Dedifferentiated amniotic fluid mesenchymal stem cell (primary cell): ENCODE measurements at regions not wholly inside any gene's neighbourhood (a gene's known extent, or its start where the extent isn't known, plus 50 kb on each side); places are given as distances from the start of the nearest gene placed in this dataset.
"Not testable (repeated sequence)": the region's sequence is repeated elsewhere in the genome, so short reads cannot be mapped to it uniquely, and the experiment has no call there.

ENCODE experiments used
- DNase-seq: peaks from one replicate; pipeline ENCODE4 v3.0.0-alpha.2; 2016; ENCODE audit errors: extremely low spot score

DNA sequence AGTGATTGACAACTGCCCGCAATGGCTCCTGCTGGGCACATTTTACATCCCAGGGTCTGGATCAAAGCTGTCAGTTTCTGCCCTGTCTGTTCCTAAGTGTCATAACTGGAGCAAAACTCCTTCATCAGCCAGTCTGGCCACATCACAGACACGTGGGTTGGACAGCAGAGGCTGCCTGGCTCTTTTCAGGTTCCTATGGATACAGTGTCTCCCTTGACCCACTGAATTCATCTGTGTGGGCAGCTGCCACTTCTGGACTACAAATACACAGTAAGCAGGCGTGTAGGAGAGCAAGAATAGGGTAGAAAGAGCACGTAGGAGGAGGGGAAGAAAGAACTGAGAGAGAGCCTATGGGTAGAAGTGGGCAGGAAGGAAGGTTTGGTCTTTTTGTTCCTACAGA is 238.0 kb downstream of the ENC1 start:
- no peak for DNase-seq

DNA sequence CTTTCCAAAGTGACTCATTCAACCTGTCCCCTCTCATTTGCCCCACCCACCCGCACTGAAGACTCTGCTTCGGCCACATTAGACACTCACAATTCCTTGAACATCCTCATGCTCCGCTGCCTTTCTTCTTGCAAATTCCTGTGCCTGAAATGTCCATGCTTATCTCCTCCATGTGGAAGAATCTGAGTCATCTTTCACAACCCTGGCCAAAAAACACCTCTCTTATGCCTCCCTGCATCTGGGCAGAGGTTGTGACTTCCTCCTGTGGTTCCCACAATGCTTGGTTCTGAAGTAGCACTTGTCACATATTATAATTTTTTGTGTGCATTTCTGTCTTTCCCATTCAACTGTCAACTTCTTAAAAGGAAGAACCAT is 238.6 kb downstream of the ENC1 start:
- no peak for DNase-seq

DNA sequence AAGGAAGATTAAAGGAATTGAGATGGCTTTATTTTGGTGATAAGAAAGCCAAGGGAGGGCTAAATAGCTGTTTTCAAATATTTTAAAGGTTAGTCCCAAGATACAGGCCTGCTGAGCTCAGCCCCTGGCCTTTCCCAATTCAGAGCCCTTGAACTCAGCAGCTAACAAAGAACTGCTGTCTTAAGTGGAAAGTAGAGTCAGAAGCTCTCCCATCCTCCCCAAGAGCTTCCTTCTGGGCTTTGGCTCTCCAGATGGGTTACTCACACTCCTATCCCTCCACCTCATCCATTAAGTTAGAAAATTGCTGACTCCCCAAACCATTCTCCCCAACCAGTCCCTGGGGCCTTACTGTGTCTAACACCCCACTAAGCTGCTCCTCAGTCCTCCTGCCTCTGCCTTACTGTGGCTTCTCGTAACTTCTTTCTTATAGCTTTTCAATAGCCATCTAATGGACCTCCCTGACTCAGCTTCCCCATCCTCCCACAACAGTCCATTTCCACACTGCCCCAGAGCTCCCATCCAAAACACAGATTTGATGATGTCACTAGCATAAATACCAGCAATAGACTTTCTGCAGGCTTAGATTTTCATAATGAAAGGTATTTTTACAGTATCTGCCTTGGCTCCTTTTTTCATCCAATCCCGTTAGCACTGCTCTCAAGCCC is 239.1 kb downstream of the ENC1 start:
- no peak for DNase-seq

DNA sequence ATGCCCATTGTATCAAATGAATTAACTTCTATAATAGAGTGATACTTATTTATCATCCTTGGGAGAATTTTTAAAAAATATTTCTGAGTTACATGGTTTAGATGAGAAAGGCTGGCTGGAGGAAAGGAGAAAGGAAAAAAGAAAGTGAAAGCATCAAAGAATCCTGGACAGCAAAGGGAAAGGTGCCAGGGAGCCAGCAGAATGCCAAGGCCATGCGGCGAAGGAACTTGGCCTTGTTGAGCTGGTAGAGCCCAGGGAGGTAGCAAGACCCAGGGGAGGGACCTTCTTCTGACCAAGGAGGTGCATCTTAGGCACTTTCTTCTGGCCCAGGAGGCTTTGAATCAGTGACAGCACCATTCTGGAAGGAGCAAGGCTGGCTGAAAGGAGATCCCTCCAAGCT is 240.5 kb downstream of the ENC1 start:
- no peak for DNase-seq

DNA sequence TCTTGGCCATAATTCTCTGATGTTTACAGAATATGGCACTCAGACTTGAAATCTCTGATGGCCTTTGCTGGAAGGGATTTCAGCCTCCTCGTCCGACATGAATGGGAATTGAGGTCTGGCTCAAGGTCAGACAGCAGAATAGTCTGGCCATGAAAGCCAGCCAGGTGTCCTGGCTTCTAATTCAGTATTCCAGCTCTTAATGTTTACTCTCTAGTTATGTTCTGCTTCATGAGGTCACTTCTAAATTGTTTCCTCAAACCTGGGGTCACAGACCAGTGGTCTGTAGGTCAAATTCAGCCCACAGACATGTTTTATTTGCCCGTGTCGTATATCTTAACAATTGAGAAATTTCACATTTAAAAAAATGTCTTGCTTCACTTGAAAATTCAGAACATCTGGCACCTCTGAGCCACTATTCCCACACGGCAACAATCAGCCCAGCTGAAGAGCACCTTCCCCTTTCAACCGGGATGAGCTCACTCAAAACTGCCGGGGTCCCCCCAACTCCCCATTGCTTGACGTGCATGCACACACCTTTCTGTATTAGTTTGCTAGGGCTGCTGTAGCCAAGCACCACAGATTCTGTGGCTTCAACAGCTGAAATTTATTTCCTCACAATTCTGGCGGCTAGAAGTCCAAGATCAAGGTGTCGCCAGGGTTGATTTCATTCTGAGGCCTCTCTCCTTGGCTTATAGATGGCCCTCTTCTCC is 243.5 kb downstream of the ENC1 start:
- no peak for DNase-seq

DNA sequence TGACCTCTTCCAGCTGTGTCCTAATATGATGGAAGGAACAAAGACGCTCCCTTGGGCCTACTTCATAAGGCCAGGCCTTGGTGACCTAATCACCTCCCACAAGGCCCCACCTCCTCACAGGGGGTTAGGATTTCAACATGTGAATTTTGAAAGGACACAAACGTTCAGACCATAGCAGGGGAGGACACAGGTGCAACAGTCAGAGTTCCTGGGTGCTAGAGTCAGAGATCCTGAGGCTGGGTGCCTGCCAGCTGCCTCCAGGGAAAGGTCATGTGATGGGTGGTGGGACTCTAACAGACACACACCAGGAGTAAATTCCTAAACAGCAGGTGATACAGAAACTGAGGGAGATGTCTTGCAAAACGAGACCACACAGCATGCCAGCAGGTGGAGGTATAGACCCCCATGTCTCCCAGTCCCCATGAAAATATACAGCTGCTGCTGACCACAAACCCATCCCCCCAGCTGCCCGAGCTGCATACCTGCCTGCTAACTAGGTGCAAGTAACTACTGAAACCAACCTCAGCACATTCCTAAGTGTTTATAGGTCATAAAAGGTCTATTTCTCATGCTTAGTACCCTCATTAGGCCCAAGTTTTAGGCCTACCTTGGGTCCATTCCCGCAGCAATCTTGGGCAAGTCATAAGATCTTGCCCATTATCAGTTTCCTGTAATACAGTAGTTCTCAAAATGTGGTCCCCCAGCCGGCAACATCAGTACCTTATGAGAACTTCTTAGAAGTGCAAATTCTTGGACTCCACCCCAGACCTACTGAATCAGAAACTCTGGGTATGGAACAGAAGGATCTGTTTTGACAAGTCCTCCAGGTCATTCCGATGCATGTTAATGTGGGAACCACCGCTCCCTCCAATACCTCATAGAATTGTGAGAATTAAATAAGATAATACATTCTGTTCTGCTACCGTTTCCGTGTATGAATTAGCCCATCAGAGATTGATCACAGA is 245.3 kb downstream of the ENC1 start:
- DNase-seq: no peak

DNA sequence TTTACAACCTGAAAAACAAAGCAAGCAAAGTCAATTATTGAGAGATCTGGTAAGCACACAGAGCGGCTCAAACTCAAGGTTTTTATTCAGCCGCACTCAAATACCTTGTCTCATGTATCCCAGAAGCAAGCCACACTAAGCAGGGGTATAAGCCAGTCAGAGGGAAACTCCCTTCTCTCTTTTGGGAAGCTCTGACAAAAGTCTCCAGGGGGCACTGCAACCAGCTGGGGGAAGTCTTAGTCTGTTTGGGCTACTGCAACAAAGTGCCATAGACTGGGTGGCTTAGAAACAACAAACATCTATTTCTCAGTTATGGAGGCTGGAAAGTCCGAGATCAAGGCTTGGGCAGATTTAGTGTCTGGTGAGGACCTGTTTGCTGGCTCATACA is 246.0 kb downstream of the ENC1 start:
- DNase-seq: no peak

DNA sequence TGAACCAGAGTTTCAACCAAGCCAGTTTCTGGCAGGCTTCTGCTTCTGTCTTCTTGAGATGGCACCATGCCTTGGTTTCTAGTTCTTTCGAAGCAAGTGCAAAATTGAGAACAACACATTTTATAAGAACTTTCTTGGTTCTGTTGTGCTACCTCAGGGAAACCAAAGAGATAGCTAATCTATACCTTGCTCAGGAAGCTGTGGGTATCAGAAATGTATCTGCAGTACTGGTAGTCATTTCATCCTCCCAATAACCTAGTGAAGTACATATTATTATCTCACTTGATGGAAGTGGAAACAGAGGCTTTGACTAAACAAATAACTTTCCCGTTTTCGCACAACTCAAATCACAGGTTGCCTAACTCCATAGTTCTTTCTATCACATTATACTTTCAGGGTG is 246.6 kb downstream of the ENC1 start:
- DNase-seq: no peak

DNA sequence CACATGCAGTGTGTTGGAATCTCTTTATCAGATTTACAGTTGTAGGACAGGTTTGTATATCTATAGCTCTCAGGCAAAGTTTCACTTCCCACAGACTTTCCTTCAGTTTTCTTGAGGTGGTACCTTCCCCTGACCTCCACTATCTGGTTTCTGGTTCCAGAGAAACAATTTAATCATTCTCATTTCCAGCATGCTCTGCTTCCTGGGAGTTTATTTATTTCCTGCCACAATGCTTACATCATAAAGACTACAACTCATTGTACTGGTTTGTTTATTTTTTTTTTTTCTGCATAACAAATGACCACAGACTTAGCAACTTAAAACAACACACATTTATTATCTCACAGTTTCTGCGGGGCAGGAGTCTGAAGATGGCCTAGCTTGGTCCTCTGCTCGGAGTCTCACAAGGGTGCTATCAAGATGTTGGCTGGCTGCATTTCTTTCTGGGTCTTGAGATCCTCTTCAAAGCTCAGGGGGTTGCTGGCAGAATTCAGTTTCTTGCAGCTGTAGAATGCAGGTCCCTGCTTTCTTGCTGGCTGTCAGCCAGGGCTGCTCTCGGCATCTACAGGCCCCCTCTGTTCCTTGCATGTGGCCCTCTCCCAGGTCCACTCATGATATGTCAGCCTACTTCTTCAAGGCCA is 247.7 kb downstream of the ENC1 start:
- no peak for DNase-seq

DNA sequence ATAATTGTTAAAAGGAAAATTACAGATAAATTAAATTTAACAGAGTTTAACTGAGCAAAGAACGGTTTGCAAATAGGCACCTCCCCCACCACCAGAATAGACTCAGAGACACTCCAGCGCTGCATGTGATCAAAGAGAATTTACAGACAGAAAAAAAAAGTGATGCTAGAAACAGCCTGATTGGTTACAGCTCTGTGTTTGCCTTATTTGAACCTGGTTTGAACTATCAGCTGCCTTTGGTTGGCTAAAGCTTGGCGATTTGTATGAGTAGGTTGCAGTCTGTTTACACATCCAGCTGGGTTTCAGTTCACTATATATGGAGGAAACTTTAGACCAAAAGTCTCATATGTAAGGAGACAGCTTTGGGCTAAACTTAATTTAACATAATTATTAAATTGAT is 249.1 kb downstream of the ENC1 start:
- DNase-seq: no peak

DNA sequence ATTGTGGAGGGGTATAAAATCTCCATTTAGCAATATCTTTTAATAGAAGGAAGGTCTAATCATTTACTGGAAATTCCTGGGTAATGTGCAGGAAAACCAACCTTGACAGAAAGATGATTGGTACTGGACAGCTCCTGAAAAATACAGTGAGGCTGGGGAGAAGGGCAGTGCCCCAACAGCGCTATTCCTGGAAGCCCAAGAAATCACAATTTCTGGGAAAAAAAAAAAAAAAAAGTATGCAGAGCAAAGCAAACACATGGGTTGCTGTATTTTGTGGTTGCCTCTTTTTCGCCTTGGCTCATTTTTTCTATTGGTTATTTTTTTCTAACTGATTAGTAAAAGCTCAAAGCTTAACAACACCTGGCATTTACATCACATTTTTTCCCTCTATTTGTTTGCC is 249.7 kb downstream of the ENC1 start:
- DNase-seq: no peak

DNA sequence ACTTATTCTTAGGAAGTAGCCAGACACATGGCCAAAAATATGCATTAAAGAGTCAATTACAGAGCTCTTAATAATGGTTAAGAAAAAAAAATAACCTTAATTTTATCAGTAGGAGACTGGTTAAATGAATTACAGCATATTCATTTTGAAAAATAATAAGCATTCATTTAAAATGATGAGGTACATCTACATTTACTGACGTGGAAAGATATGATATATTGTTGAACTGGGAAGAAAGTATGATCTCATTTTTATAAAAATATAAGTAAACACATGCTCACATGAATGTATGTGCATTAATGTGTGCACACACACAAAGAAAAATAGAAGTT is 250.3 kb downstream of the ENC1 start:
- DNase-seq: no peak

DNA sequence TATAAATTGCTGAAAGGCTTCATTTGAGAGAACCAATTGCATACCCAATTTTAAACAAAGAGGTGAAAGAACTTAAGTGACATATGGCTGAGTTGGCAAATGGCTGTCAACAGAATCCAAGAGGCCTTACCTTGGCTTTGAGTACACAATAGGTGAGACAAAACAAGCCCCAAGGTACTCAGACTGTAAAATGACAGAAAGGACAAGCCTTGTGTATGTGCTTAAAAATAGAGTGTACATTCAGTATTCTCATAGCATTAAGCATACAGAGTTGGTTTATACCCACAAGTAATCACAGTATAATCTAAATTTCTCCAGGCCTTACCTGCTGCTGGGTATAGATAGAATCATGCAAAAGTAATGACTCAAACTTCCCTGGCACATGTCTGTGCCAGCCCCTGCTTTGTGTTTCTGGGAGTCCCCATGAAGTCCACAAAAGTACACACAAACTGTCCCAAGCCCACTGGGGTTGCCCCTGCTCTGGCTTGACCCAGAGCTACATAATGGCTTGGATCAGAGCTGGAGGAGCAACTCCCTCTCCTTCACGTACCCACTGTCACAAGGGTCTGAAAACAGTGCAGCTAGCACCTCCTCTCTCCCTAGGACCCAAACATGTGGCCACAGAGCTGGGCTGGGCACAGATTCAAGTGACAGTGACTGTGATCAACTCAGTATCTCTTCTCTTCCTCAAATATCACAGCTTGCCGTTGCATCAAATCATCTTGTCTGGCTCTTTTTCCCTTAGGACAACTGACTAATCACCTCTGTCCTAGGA is 250.8 kb downstream of the ENC1 start:
- no peak for DNase-seq

DNA sequence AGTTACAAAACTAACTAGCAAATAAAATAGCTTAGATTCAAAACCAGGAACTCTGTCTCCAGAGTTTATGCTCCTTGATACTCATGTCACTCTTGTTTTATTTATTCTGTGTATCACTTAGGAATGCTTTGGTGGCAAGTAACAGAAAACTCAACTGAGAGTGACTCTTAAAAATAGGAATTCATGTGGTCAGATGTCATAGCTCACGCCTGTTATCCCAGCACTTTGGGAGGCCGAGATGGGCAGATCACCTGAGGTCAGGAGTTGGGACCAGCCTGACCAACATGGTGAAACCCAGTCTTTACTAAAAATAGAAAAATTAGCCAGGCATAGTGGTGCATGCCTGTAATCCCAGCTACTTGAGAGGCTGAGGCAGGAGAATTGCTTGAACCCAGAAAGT is 252.1 kb downstream of the ENC1 start:
- DNase-seq: not testable (repeated sequence)

DNA sequence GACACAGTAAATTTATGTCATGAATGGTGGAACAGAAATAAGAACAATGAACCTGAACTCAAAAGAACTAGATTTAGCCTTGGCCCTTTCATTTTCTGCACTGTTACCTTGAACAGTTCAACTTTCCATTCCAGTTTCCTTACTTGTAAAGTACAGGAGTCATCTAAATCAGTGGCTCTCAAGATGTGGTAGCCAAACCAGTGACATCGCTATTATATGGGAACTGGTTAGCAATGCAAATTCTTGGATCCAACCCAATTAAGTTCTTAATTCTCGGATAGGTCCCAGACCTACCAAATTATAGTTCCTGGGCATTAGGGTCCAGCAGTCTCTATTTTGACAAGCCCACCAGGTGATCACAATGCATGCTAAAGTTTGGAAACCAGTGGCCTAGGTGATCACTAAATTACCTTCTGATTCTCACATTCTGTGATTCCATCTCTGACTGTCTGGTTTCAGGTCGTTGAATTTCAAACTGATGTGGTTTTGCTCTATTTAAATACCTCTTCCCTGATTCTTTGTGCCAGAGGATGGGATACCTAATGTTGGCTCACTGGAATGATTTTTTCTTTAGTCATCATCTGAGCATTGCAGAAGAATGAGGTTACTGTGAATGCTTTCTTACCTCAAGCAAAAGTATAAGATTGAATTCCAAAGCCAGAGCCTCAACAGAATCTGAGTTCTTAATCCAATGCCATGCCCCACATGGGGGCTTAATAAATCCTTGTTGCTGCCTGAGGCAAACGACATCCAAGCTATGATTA is 253.8 kb downstream of the ENC1 start:
- DNase-seq: no peak

DNA sequence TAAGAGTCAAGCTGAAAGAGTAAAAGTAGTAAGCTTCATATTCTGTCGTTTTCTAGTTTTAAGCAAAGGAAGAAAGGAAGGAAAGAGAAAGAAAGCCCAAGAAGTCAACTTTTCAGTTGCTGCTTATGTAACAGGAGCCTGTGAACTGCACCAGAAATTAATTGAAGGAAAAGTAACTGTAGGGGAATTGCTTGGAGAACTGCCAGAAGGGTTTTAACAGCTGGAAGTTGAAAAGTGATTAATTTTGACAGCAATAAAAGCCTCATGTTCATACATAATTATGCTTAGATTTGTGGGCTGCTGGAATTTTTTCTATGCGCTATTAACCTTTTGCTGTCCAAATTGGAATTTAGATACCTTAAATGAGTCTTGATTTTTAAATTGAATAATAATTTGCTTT is 255.7 kb downstream of the ENC1 start:
- no peak for DNase-seq

DNA sequence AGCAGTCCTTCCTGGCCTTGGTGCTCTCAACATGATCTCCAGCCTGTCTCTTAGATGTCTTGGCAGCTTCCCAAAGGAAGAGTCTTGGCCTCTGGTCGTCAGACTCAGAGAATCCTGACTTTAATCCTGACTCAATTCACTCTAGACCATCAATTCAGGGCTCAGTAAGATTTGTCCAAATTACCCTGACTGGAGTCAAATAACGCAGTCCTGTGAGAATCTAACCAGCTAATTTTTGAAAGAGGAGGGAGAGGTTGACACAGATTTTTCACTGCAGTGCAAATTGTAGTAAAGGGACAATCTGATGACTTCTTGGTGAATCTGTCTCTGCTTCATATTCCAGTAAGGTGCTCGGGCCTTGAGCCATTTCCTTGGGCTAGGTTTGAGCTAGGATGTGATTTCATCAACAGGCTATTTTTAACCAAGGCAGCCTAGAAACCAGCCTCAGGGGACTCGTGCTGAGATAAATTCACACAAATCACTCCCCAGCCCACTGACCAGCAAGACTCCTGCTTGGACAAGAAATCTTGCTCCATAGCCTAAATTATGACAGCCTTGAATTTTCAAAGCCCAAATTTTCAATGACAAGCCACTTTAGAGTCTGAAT is 257.4 kb downstream of the ENC1 start:
- peak; percentile 39 for DNase-seq

DNA sequence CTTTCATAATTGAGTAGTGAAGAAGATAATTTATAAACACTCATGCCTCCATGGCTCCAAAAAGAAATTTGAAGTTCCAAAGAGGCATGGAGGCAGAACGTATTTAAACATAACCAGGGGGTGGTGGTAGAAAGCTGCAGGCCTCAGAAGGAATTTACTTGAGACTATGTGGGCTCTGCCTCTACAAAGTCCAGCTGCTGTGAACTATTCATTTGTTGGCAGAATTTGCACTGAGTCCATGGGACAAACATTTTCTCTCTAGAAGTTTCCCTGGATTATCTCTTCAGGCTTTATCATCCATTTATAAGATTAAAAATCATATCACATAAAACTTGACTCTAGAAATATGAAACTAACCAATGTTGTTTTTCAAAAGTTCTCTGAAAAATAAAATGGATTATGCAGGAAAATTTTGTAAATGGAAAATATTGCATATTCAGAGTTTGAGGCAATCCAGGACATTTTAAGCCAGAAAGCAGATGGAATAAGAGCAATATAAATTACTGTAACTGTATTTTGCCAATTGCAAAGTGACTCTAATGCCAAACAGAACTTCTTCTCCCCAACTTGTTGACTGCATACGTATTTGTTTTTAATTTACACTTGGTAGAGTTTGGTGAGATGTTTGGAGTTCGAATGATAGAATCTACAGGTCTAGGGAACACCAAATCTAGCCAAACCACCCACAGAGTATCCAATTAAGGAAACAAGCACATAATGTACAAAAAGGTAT is 258.2 kb downstream of the ENC1 start:
- no peak for DNase-seq

DNA sequence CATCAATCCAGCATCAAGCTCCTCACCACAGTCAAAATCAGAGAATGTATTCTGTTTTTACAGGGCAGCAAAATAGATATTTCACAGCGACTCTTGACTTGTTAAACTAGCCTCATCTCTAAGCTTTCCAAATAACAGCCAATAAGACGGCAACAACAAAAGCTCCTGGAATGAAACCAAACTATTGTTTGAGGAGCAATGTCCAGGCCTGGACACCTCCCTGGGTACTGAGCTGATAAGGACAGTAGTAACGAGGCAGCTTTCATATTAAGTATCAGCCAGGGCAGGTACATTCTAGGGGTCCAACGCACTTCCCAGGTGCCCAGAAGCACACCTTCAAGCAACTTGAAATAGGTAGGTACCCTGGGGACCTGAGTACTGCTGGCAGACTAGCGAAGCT is 260.3 kb downstream of the ENC1 start:
- no peak for DNase-seq

DNA sequence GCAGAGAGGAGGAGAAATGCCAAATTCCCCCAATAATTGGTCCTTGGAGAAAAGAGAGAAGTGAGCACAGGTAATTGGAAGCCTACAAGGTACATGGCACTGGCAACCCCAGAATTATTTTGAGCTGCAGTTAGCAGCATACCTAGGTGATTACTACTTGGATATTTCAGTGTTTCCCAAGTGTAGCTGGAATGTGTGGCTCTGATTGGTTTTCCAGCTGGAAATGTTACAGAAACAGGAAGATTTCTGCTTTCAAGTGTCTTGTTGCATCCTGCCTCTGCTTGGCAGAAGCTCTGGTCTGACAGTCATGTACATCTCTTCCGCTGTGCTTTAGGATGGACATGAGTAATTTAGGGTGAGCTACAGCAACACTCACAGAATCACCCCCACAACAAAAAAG is 262.1 kb downstream of the ENC1 start:
- DNase-seq: no peak
